Right cardiac atrium (tissue), 5 donors: ENCODE measurements at regions not wholly inside any gene's neighbourhood (a gene's known extent, or its start where the extent isn't known, plus 50 kb on each side); places are given as distances from the start of the nearest gene placed in this dataset.

ENCODE experiments used
- ATAC-seq, 2 donors: fragments of 200-7000 bp; cut with Tn5 transposase; one replicate each; pipeline versions ENCODE4 v1.8.0 to v1.9.1; 2020; ENCODE audit warnings: moderate library complexity in 2 of 2, mild to moderate bottlenecking in 1 of 2
- DNase-seq, 3 donors: peaks; one replicate each; pipeline ENCODE4 v3.0.0-alpha.2; 2020
- H3K27ac ChIP-seq: one replicate; pipeline ENCODE4 v1.5.1; 2013; ENCODE audit warnings: mild to moderate bottlenecking, low read length, control low read depth, moderate library complexity
- H3K27me3 ChIP-seq: one replicate; pipeline ENCODE4 v1.6.1; 2013; ENCODE audit not compliant: control insufficient read depth, insufficient read depth
- H3K4me1 ChIP-seq: one replicate; pipeline ENCODE4 v1.6.1; 2013; ENCODE audit warnings: low read length; ENCODE audit not compliant: control insufficient read depth, insufficient read depth
- H3K4me3 ChIP-seq: one replicate; pipeline ENCODE4 v1.5.1; 2013; ENCODE audit warnings: low read length, control low read depth
- H3K9me3 ChIP-seq: one replicate; pipeline ENCODE4 v1.6.1; 2013; ENCODE audit warnings: low read length; ENCODE audit not compliant: control insufficient read depth
- WGBS: extraction: QIAGEN DNeasy Blood & Tissue Kit; methylation state at CpG from one replicate; pipeline ENCODE4 v1.1.7; 2013; 5-methylcytosine and 5-hydroxymethylcytosine counted together
- intact Hi-C, 4 donors: fragments of 100-400 bp; cut with DNase I; formaldehyde crosslinking; loops; one replicate each; pipeline versions ENCODE4 v1.11.0 to v1.14.0; 2022 to 2023
- donor health status: healthy with polysubstance abuse.
- donor health status: DM: no; HTN: yes; CAD: no.
- donor health status: DM: no; HTN: no; CAD: no.
- donor health status: DM: no; HTN: yes; CAD: no; lungs with severe emphysema.
- donor health status: DM: yes; HTN: yes; CAD: no.

GRCh38 chr6:139712830-139713229 lies 338.4 kb upstream of the CITED2 start:
- H3K27me3 ChIP-seq, result no peaks in the 10 kb centered on the region
- DNase-seq (no peak), ATAC-seq (no peak)
- WGBS, result 73% methylated on average over 3 of the region's 3 CpGs
- H3K4me3 ChIP-seq, result no peak overlapping the region
- H3K9me3 ChIP-seq, result no peaks in the 10 kb centered on the region
- intact Hi-C loops, result no loop called here
- peaks cover 4% of the 10 kb centered on the region for H3K4me1 ChIP-seq
- H3K27ac ChIP-seq, result no peak overlapping the region

- Histone ChIP-seq H3K27ac (no peak overlapping the region), H3K27me3 (no peaks in the 10 kb centered on the region), H3K4me1 (peaks cover 4% of the 10 kb centered on the region), H3K9me3 (no peaks in the 10 kb centered on the region), H3K4me3 (no peak overlapping the region)
- DNase-seq, result no peak
- intact Hi-C loops, result no loop called here
- no peak for ATAC-seq
- WGBS, result 85% methylated on average over 2 of the region's 2 CpGs
These were observed 337.5 kb upstream of the CITED2 start for GRCh38 chr6:139711804-139712585.

- H3K4me1 ChIP-seq, result peaks cover 4% of the 10 kb centered on the region
- no peaks in the 10 kb centered on the region for H3K27me3 ChIP-seq
- H3K9me3 ChIP-seq, result no peaks in the 10 kb centered on the region
- DNase-seq (peak in 1 of 3 donors; percentile 37), ATAC-seq (peak; percentile 49 to 77)
- intact Hi-C loops, result no loop called here
- H3K27ac ChIP-seq, result no peak overlapping the region
- H3K4me3 ChIP-seq, result no peak overlapping the region
These were observed 336.1 kb upstream of the CITED2 start for GRCh38 chr6:139710556-139710955.

GRCh38 chr6:139708337-139709199 lies 334.1 kb upstream of the CITED2 start:
- Histone ChIP-seq H3K27ac (no peak overlapping the region), H3K27me3 (no peaks in the 10 kb centered on the region), H3K4me3 (no peak overlapping the region), H3K9me3 (no peaks in the 10 kb centered on the region), H3K4me1 (peaks cover 4% of the 10 kb centered on the region)
- intact Hi-C loops, result no loop called here
- WGBS, result 22% methylated on average over 6 of the region's 6 CpGs
- ATAC-seq, result peak; percentile 53 to 65
- DNase-seq, result peak in 1 of 3 donors; percentile 38

- whole genome bisulfite sequencing, result 90% methylated on average over 3 of the region's 3 CpGs
These were observed 332.5 kb upstream of the CITED2 start for GRCh38 chr6:139706912-139707311.

GRCh38 chr6:139705284-139705683 lies 330.8 kb upstream of the CITED2 start:
- WGBS, result 97% methylated on average over 3 of the region's 3 CpGs

More at GRCh38 chr6:139706912-139707311, 332.5 kb upstream of the CITED2 start:
- Histone ChIP-seq H3K27me3 (no peaks in the 10 kb centered on the region), H3K4me3 (no peak overlapping the region), H3K4me1 (peaks cover 4% of the 10 kb centered on the region), H3K9me3 (no peaks in the 10 kb centered on the region), H3K27ac (no peak overlapping the region)
- intact Hi-C loops, result no loop called here
- DNase-seq, result no peak
- no peak for ATAC-seq

GRCh38 chr6:139703780-139704179 lies 329.3 kb upstream of the CITED2 start:
- Histone ChIP-seq H3K27ac (no peak overlapping the region), H3K9me3 (no peaks in the 10 kb centered on the region), H3K4me1 (peaks cover 4% of the 10 kb centered on the region), H3K4me3 (no peak overlapping the region), H3K27me3 (no peaks in the 10 kb centered on the region)
- intact Hi-C loops, result no loop called here
- DNase-seq (no peak), ATAC-seq (no peak)
- WGBS, result 94% methylated on average over 1 of the region's 1 CpG

More at GRCh38 chr6:139705284-139705683, 330.8 kb upstream of the CITED2 start:
- H3K4me1 ChIP-seq, result peaks cover 4% of the 10 kb centered on the region
- no peak overlapping the region for H3K4me3 ChIP-seq
- intact Hi-C loops, result no loop called here
- no peaks in the 10 kb centered on the region for H3K27me3 ChIP-seq
- no peak overlapping the region for H3K27ac ChIP-seq
- DNase-seq (no peak), ATAC-seq (no peak)
- no peaks in the 10 kb centered on the region for H3K9me3 ChIP-seq

GRCh38 chr6:139702706-139703105 lies 328.3 kb upstream of the CITED2 start:
- DNase-seq (no peak), ATAC-seq (no peak)
- no peaks in the 10 kb centered on the region for H3K9me3 ChIP-seq
- H3K27me3 ChIP-seq, result no peaks in the 10 kb centered on the region
- intact Hi-C loops, result no loop called here
- H3K27ac ChIP-seq, result no peak overlapping the region
- no peak overlapping the region for H3K4me3 ChIP-seq
- no peaks in the 10 kb centered on the region for H3K4me1 ChIP-seq

GRCh38 chr6:139701695-139702094 lies 327.2 kb upstream of the CITED2 start:
- Histone ChIP-seq H3K9me3 (no peaks in the 10 kb centered on the region), H3K27ac (no peak overlapping the region), H3K4me3 (no peak overlapping the region), H3K27me3 (no peaks in the 10 kb centered on the region), H3K4me1 (no peaks in the 10 kb centered on the region)
- 99% methylated on average over 4 of the region's 4 CpGs for WGBS
- ATAC-seq (no peak), DNase-seq (no peak)
- intact Hi-C loops, result no loop called here

GRCh38 chr6:139701003-139701402 lies 326.6 kb upstream of the CITED2 start:
- 94% methylated on average over 1 of the region's 1 CpG for WGBS
- intact Hi-C loops, result no loop called here
- DNase-seq (no peak), ATAC-seq (no peak)
- H3K27ac ChIP-seq, result no peak overlapping the region
- H3K4me1 ChIP-seq, result no peaks in the 10 kb centered on the region
- H3K9me3 ChIP-seq, result no peaks in the 10 kb centered on the region
- no peak overlapping the region for H3K4me3 ChIP-seq
- no peaks in the 10 kb centered on the region for H3K27me3 ChIP-seq

GRCh38 chr6:139699911-139700310 lies 325.5 kb upstream of the CITED2 start:
- Histone ChIP-seq H3K9me3 (no peaks in the 10 kb centered on the region), H3K27ac (no peak overlapping the region), H3K4me1 (no peaks in the 10 kb centered on the region), H3K27me3 (no peaks in the 10 kb centered on the region), H3K4me3 (no peak overlapping the region)
- intact Hi-C loops, result no loop called here
- WGBS, result 93% methylated on average over 1 of the region's 1 CpG
- DNase-seq (no peak), ATAC-seq (no peak)
